ENCODE measurements at regions not wholly inside any gene's neighbourhood (a gene's known extent, or its start where the extent isn't known, plus 50 kb on each side); places are given as distances from the start of the nearest gene placed in this dataset.
A peak's percentile ranks its signal among the peaks of the same experiment; 100 is the strongest.
"Not testable (repeated sequence)": the region's sequence is repeated elsewhere in the genome, so short reads cannot be mapped to it uniquely, and the experiment has no call there.

DNA sequence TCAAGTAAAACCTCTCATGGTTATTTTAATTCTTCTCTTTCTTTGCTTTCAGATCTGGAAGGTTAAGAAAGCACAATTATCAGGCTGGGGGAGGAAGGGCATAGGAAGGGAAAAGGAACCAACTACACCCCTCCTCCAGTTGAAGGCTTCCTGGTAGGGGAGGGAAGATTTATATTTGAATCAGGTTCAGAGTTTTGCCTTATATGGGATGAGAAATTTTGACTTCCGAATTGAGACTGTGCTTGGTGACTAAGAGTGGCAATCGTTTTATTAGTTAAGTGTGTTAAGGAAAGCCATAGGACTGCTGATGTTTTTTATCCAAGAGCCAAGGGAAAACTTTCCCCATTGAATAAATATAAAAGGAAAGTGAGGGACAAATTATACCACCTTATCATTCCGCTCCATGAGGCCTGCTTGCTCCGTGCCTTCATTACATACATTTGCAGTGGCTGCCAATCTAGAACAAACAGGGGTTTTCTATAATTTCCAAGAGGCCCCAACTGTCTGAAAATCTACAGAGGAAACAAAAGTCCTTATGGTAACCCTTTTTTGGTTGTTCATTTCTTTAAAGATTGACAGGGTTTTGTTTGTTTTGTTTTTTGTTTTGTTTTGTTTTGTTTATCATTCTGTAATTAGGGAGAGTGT is 115.7 kb upstream of the EPB41L4A start:
- no peak for DNase-seq

DNA sequence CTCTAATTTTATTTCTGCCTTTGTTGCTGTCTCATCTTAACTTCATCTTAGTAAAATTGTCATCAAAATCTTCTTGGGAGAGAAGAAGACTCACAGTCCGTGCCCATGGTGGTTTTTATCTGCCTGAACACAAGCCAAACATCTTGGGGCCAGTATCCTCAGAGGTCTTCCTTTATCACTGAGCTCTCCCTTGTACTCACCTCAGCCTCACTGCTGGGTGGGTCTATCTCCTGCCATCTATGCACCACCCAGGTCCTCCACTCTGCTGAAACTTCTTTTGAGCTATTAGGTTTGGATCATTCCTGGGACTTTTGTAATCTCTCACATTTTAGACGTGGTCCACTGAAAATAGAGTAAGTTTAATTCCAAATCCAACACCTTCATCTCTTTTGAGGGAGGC is 116.3 kb upstream of the EPB41L4A start:
- no peak for DNase-seq

DNA sequence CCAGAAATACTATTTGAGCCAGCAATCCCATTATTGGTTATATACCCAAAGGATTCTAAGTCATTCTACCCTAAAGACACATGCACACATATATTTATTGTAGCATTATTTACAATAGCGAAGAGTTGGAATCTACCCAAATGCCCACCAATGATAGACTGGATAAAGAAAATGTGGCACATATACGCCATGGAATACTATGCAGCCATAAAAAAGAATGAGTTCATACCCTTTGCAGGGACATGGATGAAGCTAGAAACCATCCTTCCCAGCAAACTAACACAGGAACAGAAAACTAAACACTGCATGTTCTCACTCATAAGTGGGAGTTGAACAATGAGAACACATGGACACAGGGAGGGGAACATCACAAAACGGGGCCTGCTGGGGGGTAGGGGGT is 125.5 kb upstream of the EPB41L4A start:
- DNase-seq: not testable (repeated sequence)

DNA sequence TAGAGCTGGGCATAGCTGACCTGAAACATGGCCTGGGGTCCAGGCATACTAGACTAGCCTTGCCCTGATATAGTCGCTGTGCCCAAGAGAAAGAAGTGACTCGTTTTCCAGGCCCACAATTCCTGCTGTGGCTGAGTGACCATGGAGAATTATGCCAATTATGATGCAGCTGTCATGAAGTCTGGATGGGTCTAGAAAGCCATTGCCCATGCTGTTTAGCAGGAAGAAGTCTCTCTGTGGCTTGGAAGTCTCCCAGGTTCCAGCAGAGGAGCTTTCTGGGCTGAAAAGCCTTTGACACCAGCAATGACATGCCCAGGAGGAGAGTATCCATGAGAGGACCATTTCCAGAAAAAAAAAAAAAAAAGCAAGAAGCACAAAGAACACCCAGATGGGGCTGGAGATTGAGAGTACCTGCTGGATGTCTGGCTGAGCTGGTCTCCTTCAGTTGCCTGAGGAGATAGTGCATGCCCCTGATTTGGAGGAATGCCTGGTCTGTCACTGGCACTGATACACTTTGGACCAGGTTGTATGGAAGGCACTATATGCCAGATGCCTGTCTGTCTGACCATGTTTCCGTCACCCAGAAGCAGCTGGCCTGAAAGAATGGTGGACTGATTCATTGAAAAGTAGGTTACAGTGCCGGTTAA is 128.0 kb upstream of the EPB41L4A start:
- DNase-seq: no peak

DNA sequence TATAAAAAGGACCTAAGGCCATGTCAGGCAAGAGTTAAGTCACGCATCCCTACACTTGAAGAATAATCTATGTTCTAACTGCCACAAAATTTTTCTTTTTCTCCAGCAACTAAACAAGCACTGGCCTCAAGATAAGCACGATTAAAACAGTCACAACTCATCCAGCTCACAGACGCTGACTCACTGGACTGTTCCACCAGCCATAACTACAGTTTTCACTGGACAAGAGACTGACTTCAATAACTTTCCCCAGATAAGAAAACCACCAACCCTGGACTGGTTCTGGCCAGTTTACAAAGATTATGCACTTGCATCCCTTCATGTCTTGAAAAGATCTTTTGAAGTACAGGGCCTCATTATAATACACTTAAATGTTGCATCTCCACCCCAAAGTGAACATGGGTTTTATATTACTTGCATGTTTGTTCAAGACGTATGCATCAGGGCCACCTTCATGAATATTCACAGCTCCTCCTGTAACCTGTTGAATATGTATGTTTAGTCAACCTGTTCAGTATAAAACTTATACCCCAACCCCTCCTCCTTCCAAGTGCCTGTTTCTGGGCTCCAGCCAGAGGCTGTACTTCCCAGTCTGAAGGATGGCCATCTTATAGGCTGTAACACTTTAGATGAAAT is 129.3 kb upstream of the EPB41L4A start:
- no peak for DNase-seq

DNA sequence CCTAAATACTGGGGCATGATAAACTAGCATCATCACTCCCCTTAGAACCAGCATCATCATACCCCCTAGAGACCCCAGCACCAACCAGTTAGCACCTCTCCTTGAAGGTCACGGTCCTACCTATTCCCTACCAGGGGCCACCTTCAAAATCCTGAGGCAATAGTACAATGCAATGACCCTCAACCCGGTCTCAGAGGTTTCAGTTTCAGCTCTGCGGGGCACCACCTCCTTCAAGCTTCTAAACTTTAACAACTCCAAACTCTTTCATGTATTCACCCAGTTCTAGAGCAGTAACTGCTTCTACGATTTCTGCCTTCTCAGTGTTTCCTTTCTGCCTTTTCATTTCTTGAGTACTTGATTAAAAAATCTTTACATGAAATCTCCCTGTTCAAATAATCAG is 130.1 kb upstream of the EPB41L4A start:
- DNase-seq: no peak

DNA sequence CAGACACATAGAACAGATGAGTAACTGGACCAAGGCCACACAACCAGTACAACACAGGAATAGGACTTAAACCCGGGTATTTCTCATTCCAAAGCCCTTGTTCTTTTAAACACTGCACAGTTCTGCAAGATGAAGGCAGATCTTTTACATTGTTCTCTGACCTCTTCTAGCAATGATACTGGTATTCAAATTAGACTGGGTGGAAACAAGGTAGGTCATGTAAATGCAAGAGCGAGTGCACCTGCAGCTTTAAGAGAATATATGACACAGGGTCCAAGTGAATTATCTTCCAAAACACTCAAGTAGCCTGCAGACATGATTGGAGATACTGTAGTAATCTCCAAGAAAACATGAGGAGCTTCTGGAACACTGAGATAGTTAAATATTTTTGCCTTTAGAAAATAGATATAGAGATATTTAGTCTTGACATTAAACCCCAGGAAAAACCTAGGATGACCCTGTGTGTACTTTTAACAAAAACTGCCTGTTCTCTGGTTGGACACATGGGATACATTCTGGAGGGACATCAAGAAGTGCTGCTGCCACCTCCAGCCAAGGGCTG is 130.6 kb upstream of the EPB41L4A start:
- no peak for DNase-seq

DNA sequence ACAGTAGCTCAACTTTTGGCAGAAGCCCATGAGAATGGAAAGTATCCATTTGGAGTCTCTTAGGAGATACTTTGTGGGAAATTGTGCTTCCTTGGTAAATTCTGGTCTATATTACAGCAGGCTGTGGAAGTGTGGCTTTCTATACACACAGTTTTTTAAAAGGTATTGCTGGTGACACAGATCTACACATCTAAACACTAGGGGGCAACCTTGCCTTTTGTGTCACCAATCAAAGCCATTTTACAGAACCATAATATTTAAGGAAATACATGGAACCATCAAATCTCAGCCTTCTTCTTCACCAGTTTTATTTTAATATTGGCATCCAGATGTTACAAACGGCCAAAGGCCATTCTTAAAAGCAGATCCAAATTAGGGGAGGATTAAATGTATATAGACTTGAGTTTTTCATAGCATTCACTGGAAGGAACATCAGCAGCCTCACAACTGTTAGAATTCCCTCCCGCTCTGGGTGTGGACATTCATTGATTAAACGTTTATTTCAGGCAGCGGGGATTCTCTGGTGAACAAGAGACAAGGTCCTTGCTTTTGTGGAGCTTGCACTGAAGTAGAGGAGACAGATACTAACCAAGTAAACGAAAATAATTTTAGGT is 132.4 kb upstream of the EPB41L4A start:
- peak; percentile 30 for DNase-seq

DNA sequence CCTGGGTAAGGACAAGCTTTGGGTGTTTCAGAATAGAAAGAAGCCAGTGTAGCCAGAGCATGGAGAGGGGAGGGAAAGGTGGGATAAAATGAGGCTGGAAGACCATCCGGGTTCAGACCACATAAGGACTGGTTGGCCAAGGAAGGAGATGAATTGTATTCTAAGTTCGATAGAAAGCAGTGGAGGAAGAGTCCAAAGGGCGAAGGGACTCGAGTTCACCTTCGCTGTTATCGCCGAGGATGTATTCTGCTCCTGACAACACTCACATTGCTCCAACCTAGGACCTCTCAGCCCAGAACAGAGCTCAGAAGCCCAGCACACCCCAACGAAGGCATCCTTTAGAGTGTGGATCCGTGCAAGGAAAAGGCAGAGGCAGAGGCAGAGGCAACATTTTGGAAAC is 133.1 kb upstream of the EPB41L4A start:
- DNase-seq: no peak

DNA sequence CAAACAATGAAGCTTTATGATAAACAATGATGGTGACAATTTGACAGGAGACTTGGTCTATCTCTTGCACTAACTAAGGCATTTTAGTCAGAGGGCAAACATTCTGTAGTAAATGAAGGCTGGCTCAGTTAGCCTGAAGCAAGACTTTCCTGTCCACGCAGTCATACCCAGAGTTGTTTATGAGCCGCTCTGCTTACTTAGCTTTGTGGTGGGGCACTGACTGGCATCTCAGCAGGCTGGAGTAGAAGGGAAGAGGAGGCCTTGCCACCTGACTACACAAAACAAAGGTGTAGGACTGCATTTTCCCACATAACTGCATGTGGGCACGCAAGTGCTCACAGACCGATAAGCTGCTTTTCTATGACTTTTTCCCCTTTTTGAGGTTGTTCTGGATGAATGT is 133.7 kb upstream of the EPB41L4A start:
- no peak for DNase-seq

DNA sequence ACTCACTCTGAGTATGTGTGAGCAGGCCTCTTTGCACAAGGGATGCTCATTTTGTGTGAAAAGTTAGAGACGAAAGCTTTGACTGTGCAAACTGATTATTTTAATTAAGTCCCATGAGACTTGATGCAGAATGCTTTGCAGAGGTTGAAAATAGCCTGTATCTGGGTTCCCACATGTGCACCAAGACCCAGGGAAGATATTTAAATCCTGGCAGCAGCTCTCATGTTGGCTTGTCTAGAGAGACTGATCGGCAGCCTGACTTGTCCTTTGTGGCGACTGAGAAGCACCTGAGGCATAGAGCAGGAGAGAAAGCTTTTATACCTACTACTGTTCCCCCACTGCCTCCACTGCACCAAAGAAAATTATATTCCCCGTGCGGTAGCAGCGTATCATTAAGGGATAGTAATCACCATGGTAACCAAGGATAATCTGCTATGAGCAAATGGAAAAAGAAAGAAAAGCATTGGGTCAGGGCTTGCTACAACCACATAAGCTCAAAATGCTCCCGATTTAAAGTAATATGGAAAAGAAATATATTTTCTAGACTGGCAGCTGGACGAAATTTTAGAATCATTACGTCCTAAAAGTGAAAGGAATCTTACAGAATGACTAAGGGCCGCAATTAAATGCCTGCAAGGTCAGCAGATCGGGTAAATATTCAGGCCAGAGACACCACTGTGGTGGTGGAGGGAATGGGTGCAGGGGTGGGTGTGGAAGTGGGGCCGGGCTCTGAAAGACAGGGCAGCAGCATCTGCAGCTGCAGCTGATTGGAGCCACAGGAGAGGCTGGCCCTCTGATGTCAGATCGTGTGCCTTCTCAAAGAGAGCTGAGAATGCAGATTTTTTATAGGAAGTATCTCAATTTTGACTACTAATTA is 135.3 kb upstream of the EPB41L4A start:
- DNase-seq: no peak

DNA sequence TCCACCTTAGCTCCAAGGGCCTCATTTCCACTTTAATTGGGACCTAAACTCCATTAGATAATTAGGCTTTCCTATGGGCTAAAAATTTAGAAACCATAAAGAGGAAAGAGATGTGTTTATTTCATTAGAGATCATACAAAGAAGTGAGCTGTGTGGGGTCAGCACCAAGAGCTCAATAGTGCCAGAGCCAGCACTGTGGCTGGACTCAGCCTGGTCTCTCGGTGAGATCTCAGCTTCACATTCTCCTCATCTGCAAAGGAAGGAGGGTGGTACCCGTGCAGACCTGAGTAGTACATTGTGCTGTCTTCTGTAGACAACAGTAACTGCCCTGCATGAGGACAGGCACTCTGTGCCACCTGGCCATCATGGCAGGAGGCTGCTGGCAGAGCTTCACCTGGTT is 136.1 kb upstream of the EPB41L4A start:
- DNase-seq: no peak

DNA sequence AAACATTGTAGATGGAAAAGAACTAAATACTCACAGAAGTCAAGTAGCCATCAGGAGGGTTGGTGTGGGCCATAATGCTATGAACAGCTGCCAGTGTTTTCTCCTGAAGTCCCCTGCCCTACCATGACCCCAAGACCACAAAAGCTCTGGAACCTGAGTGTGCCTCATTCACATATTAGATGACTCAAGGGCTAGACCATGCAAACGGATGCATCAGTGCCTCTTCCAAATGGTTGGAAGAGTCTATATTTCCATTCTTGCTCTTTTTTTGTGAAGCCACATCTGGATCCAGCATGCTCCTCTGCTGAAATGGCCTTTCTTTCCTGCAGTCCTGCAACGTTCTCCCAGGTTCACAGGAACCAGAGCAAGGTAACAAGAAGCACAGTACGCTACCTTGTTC is 136.6 kb upstream of the EPB41L4A start:
- DNase-seq: no peak

DNA sequence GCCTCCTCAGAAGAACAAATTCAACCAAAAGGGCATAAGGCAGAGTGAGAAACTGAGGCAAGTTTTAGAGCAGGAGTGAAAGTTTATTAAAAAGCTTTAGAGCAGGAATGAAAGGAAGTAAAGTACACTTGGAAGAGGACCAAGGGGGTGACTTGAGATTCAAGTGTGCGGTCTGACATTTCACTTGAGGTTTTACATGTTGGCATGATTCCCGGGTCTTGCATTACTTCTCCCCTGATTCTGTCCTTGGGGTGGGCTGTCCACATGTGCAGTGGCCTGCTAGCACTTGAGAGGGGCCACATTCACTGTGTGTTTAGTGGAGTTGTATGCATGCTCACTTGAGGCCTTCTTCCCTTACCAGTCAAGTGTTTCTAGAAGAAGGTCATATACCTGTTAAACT is 140.4 kb upstream of the EPB41L4A start:
- not testable (repeated sequence) for DNase-seq

DNA sequence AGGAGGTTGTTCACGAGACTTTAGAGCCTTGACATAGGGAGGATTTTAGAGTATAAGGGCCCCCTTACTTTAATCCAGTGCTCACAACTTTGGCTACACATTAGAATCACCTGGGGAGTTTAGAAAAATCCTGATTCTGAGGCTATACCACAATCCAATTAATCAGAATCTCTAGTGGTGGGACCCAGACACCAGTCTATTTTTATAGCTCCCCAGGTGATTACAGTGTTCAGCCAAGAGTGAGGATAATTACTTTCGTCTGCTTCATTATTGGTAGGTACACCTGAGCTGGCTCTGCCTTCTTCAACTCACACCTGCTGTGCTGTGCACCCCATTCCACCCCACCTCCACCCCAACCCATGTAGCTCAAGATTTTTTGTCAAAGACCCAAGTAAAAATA is 141.3 kb upstream of the EPB41L4A start:
- no peak for DNase-seq

DNA sequence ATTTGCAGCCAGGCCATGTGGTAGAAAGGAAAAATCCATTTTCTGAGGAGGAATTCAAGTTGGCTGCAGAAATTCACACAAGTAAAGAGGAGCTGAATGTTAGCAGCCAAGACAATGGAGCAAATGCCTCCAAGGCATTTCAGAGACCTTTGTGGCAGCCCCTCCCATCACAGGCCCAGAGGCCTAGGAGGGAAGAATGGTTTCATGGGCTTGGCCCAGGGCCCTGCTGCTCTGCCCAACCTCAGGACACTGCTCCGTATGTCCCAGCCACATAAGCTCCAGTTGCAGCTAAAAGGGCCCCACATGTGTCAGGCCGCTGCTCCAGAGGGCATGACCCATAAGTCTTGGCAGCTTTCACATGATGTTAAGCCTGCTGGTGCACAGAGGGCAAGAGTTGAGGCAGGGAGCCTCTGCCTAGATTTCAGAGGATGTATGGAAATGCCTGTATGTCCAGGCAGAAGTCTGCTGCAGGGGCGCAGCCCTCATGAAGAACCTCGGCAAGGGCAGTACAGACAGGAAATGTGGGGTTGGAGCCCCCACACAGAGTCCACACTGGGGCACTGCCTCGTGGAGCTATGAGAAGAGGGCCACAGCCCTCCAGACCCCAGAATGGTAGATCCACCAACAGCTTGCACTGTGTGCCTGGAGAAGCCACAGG is 144.2 kb upstream of the EPB41L4A start:
- DNase-seq: no peak

DNA sequence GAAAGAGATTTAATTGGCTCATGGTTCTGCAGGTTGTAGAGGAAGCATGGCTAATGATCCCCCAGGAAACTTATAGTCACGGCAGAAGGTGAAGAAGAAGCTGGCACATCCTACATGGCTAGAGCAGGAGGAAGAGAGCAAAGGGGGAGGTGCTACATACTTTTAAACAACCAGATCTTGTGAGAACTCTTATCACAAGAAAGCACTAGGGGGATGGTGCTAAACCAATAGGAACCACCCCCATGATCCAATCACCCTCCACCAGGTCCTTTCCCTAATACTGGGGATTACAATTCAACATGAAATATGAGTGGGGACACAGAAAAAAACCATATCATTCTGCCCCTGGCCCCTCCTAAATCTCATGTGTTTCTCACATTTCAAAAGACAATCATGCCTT is 147.2 kb upstream of the EPB41L4A start:
- no peak for DNase-seq

DNA sequence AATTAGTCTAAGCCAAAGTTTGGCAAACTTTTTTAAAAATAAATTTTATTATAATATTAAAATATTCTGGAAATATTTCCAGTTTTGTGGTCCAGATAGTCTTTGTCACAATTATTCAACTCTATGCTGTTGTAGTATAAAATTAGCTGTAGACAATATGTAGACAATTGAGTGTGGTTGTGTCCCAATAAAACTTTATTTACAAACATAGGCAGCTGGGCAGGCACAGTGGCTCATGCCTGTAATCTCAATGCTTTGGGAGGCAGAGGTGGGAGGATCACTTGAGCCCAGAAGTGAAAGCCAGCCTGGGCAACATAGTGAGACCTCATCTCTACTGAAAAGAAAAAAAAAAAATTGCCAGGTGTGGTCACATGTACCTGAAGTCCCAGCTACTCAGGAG is 150.5 kb upstream of the EPB41L4A start:
- no peak for DNase-seq

DNA sequence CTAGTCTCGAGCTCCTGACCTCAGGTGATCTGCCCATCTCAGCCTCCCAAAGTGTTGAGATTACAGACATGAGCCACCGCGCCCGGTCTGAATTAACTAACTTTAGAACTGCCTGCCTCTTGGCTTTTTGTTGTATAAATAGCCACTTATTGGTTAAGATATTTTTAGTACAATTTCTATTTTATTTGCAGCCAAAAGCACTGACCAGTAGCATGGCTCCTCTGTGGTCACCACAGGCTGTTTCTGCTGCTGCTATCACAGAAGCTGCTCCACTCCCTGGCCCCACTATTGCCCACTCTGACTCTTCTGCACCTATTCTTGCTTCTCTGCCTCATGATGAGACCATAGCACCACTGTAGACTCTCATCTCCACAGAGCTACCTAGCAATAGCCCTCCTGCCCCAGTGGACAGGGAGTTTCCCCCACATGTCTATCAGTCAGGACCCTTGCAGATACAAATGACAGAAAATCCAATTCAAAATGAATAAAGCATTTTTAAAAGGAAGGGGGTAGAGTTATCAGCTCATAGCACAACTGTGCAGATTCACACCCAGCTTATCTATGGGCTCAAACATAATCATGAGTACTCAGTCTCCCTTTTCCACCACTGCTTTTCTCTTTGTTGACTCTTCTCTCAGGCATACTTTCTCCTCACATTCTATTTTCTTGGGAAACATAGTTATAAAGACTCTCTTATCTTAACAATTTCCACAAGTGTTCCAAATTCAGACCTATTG is 151.8 kb upstream of the EPB41L4A start:
- no peak for DNase-seq

DNA sequence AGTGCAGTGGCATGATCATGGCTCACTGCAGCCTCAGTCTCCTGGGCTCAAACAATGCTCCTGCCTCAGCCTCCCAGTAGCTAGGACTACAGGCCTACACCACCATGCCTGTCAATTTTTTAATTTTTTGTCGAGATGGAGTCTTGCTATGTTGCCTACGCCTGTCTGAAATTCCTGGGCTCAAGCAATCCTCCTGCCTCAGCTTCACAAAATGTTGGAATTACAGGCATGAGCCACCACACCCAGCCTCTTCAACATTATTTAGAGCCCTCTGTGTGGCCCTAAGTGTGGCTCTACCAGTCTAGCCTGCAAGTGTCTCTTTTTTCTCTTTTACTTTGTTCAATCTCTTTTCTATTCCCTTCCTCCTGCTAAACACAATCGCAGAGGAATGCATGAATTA is 154.4 kb upstream of the EPB41L4A start:
- DNase-seq: no peak

DNA sequence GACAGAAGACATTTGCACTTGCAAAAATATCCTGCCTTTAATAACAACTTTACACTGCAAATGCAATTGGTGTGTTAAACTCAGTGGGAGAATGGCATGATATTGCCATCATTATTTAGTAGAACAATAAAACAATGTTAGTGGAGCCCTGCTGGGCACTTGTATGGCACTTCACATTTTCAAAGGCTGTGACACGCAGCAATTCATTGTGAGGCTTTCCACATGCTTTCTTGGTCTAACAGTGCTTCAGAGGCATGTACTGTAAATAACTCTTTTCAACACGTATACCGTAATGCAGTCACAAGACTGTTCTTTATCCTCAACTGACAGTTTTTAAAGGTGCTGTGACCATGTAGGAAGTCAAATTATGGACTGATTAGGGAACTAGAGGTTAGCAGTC is 155.5 kb upstream of the EPB41L4A start:
- no peak for DNase-seq

Data from stimulated activated CD4-positive, alpha-beta T cell treated with anti-CD3 and anti-CD28 coated beads, Interleukin-4, amount 100 ng/mL, for 24 hours (primary cell).